Fibroblast of lung (primary cell): ENCODE measurements at regions not wholly inside any gene's neighbourhood (a gene's known extent, or its start where the extent isn't known, plus 50 kb on each side); places are given as distances from the start of the nearest gene placed in this dataset.

Experiments used
- DNase-seq, 2 donors: peaks; one replicate each; pipeline versions ENCODE4 v3.0.0 to v3.0.0-alpha.2; 2010; ENCODE audit warnings: low read depth in 2 of 2
- H2AFZ ChIP-seq: 2 replicates; pipeline ENCODE4 v1.5.1; 2012; ENCODE audit warnings: low read length, control low read depth, inconsistent platforms
- H3K27ac ChIP-seq: 2 replicates; pipeline ENCODE4 v1.5.1; 2011; ENCODE audit warnings: low read length, control low read depth; ENCODE audit not compliant: insufficient read depth
- H3K27me3 ChIP-seq: 2 replicates; pipeline ENCODE4 v1.5.1; 2011; ENCODE audit warnings: mild to moderate bottlenecking, low read length; ENCODE audit not compliant: control insufficient read depth, insufficient read depth
- H3K36me3 ChIP-seq: 2 replicates; pipeline ENCODE4 v1.5.1; 2011; ENCODE audit warnings: low read length; ENCODE audit not compliant: control insufficient read depth, insufficient read depth
- H3K4me1 ChIP-seq: 2 replicates; pipeline ENCODE4 v1.5.1; 2011; ENCODE audit warnings: low read length; ENCODE audit not compliant: control insufficient read depth, insufficient read depth; ENCODE audit errors: extremely low read depth
- H3K4me2 ChIP-seq: 2 replicates; pipeline ENCODE4 v1.5.1; 2011; ENCODE audit warnings: low read length, control low read depth; ENCODE audit not compliant: insufficient read depth; ENCODE audit errors: extremely low read depth
- H3K4me3 ChIP-seq, 4 experiments: fragments of 200-600 bp in 1 of 4; sonication (generic) in 1 of 4; replicated peaks in 1 of 4; 2 replicates each; pipeline ENCODE4 v1.5.1; 2011 to 2016; ENCODE audit warnings: low read length in 4 of 4, low read depth in 3 of 4, mild to moderate bottlenecking in 3 of 4, control low read depth in 2 of 4, inconsistent platforms in 1 of 4, mixed read lengths in 1 of 4; ENCODE audit not compliant: insufficient read depth in 1 of 4; ENCODE audit errors: control extremely low read depth in 1 of 4
- H3K79me2 ChIP-seq: 2 replicates; pipeline ENCODE4 v1.5.1; 2012; ENCODE audit warnings: mild to moderate bottlenecking, low read length, inconsistent platforms; ENCODE audit not compliant: control insufficient read depth, insufficient read depth
- H3K9ac ChIP-seq: 2 replicates; pipeline ENCODE4 v1.5.1; 2011; ENCODE audit warnings: mild to moderate bottlenecking, low read length, control low read depth; ENCODE audit not compliant: insufficient read depth
- H3K9me3 ChIP-seq: 2 replicates; pipeline ENCODE4 v1.5.1; 2012; ENCODE audit warnings: low read depth, low read length; ENCODE audit not compliant: control insufficient read depth, insufficient read depth
- H4K20me1 ChIP-seq: 2 replicates; pipeline ENCODE4 v1.5.1; 2011; ENCODE audit warnings: low read length; ENCODE audit not compliant: control insufficient read depth, insufficient read depth; ENCODE audit errors: extremely low read depth
- CTCF ChIP-seq, 2 donors: IDR thresholded peaks in 1 of 2; conservative IDR thresholded peaks in 1 of 2; 1 replicate in 1 of 2; 2 replicates in 1 of 2; pipeline ENCODE4 v1.5.1; 2011 to 2012; ENCODE audit warnings: low read length in 2 of 2, control low read depth in 1 of 2, inconsistent platforms in 1 of 2, low read depth in 1 of 2, mild to moderate bottlenecking in 1 of 2
- EZH2 ChIP-seq: IDR thresholded peaks from 2 replicates; pipeline ENCODE4 v1.5.1; 2012; ENCODE audit warnings: low read length, control low read depth, mild to moderate bottlenecking; ENCODE audit errors: missing control alignments

GRCh38 chr6:117078624-117079023 lies 186.7 kb upstream of the VGLL2 start:
- Histone ChIP-seq H3K9ac (no peak overlapping the region), H2AFZ (no peak overlapping the region), H3K27ac (no peak overlapping the region), H3K4me2 (no peak overlapping the region), H3K36me3 (no peaks in the 10 kb centered on the region), H3K9me3 (no peaks in the 10 kb centered on the region), H3K4me1 (no peaks in the 10 kb centered on the region), H3K4me3 (no peak overlapping the region), H3K79me2 (no peaks in the 10 kb centered on the region), H4K20me1 (no peaks in the 10 kb centered on the region), H3K27me3 (no peaks in the 10 kb centered on the region)
- DNase-seq = no peak
- TF ChIP-seq CTCF (conservative IDR thresholded peaks at IDR 0.05 in 1 of 2, IDR thresholded peaks at IDR 0.05 in 1 of 2; ENCODE audit: low read depth in 1 of 2, low read length in 2 of 2) (no peak), EZH2 (no peak)

GRCh38 chr6:117079951-117080350 lies 185.4 kb upstream of the VGLL2 start:
- no peak for DNase-seq
- TF ChIP-seq CTCF (conservative IDR thresholded peaks at IDR 0.05 in 1 of 2, IDR thresholded peaks at IDR 0.05 in 1 of 2; ENCODE audit: low read depth in 1 of 2, low read length in 2 of 2) (no peak), EZH2 (no peak)
- Histone ChIP-seq H3K27me3 (no peaks in the 10 kb centered on the region), H3K79me2 (no peaks in the 10 kb centered on the region), H3K9ac (no peak overlapping the region), H3K36me3 (no peaks in the 10 kb centered on the region), H3K4me2 (no peak overlapping the region), H2AFZ (no peak overlapping the region), H3K27ac (no peak overlapping the region), H3K4me1 (no peaks in the 10 kb centered on the region), H4K20me1 (no peaks in the 10 kb centered on the region), H3K9me3 (no peaks in the 10 kb centered on the region), H3K4me3 (no peak overlapping the region)

- H2AFZ ChIP-seq = no peak overlapping the region
- DNase-seq = no peak
- H3K9ac ChIP-seq = no peak overlapping the region
- no peaks in the 10 kb centered on the region for H3K9me3 ChIP-seq
- no peak for TF ChIP-seq EZH2
- no peak for TF ChIP-seq CTCF (conservative IDR thresholded peaks at IDR 0.05 in 1 of 2, IDR thresholded peaks at IDR 0.05 in 1 of 2; ENCODE audit: low read depth in 1 of 2, low read length in 2 of 2)
- no peak overlapping the region for H3K4me3 ChIP-seq
- H3K27me3 ChIP-seq = no peaks in the 10 kb centered on the region
- H3K36me3 ChIP-seq = no peaks in the 10 kb centered on the region
- H3K4me2 ChIP-seq = no peak overlapping the region
- H3K27ac ChIP-seq = no peak overlapping the region
- H4K20me1 ChIP-seq = no peaks in the 10 kb centered on the region
- H3K4me1 ChIP-seq = no peaks in the 10 kb centered on the region
- H3K79me2 ChIP-seq = no peaks in the 10 kb centered on the region
These were observed 175.8 kb upstream of the VGLL2 start for GRCh38 chr6:117089604-117090003.
